ENCODE measurements at regions not wholly inside any gene's neighbourhood (a gene's known extent, or its start where the extent isn't known, plus 50 kb on each side); places are given as distances from the start of the nearest gene placed in this dataset.

DNA sequence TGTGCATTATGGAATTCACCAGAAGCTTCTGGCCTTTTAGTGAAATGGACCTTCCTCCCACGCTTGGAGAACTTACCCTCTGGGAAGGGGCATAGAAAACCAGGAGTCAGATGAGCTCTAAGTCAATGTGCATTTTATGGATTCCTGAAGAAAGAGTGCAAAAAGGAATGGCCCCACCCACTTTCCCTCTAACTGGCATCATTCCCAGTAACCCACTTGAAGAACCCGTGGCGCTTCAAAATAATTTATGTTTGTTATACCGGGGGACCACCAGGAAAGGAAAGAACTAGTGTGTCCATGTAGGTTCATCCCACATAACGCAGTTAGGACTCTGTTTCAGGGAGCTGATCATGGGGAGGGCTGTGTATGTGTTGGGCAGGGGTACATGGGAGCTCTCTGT lies 1153.4 kb downstream of the TMEM121 start:
- intact Hi-C loops (cut with DNase I), result no loop called here
- H3K27me3 ChIP-seq (ENCODE audit: insufficient read depth in 3 of 3, low read length in 2 of 3), result peaks cover 0 to 2% (median 0%) of the 10 kb centered on the region in 3 donors

DNA sequence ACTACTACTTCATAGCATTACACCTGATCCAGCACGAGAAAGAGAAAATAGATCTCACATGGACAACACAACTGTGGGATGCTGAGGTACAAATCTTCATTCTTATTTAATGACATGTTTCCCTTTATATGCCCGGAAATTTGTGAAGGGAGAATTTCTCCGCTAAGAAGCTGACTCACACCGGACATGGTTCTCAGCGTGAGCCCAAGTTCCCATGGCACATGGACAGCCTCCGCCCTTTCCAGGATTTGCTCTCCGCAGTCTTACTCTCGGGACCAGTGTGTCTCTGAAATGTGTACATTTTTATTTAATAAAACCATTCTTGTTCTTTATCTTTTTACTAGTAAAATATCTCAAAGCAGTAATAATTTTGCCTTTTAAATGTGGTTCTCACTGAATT lies 1154.8 kb downstream of the TMEM121 start:
- Histone ChIP-seq H3K27ac (no peak overlapping the region), H3K27me3 (ENCODE audit: insufficient read depth in 3 of 3, low read length in 2 of 3) (peaks cover 0 to 2% (median 0%) of the 10 kb centered on the region in 3 donors), H3K4me1 (no peaks in the 10 kb centered on the region), H3K36me3 (ENCODE audit: insufficient read depth in 1 of 2, low read depth in 1 of 2) (no peaks in the 10 kb centered on the region), H3K4me3 (no peak overlapping the region), H3K9me3 (no peaks in the 10 kb centered on the region)
- intact Hi-C loops (cut with DNase I), result no loop called here
- TF ChIP-seq, protein P1, sequence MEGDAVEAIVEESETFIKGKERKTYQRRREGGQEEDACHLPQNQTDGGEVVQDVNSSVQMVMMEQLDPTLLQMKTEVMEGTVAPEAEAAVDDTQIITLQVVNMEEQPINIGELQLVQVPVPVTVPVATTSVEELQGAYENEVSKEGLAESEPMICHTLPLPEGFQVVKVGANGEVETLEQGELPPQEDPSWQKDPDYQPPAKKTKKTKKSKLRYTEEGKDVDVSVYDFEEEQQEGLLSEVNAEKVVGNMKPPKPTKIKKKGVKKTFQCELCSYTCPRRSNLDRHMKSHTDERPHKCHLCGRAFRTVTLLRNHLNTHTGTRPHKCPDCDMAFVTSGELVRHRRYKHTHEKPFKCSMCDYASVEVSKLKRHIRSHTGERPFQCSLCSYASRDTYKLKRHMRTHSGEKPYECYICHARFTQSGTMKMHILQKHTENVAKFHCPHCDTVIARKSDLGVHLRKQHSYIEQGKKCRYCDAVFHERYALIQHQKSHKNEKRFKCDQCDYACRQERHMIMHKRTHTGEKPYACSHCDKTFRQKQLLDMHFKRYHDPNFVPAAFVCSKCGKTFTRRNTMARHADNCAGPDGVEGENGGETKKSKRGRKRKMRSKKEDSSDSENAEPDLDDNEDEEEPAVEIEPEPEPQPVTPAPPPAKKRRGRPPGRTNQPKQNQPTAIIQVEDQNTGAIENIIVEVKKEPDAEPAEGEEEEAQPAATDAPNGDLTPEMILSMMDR (IDR thresholded peaks at IDR 0.05), result no peak
- DNase-seq, result no peak
- 76 to 84% (median 80%) methylated on average over 8 of the region's 8 CpGs for WGBS, 3 donors
- no peak for ATAC-seq

More for the DNA sequence above, 1153.4 kb downstream of the TMEM121 start:
- Histone ChIP-seq H3K27ac (no peak overlapping the region), H3K4me1 (no peaks in the 10 kb centered on the region), H3K36me3 (ENCODE audit: insufficient read depth in 1 of 2, low read depth in 1 of 2) (no peaks in the 10 kb centered on the region), H3K9me3 (no peaks in the 10 kb centered on the region), H3K4me3 (no peak overlapping the region)
- no peak for ATAC-seq
- TF ChIP-seq, protein P1 (IDR thresholded peaks at IDR 0.05), result no peak
- DNase-seq, result no peak
- whole genome bisulfite sequencing, 3 donors, result 33 to 64% (median 42%) methylated on average over 5 of the region's 5 CpGs

DNA sequence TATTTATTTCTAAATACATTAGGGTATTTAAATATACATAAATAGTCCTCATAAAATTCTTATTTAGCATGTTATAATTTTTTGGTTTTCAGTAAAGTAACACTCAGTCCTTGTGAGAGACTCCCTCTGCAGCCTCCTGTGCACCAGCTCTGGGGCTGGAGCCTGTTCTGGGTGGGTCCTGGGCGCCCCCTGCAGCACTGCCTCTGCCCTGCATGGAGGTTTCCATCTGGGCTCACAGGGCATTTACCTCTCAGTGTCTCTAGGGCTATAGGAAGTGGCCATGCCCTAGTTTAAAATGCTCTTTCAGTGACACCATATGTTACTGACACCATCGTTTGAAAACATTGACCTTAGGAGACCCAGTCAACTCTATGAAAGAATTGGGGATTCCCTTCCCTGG lies 1155.2 kb downstream of the TMEM121 start:
- TF ChIP-seq, protein P1 (IDR thresholded peaks at IDR 0.05), result no peak
- WGBS, 3 donors, result 30 to 36% (median 33%) methylated on average over 2 of the region's 2 CpGs
- Histone ChIP-seq H3K4me1 (no peaks in the 10 kb centered on the region), H3K27me3 (ENCODE audit: insufficient read depth in 3 of 3, low read length in 2 of 3) (peaks cover 0 to 2% (median 0%) of the 10 kb centered on the region in 3 donors), H3K4me3 (no peak overlapping the region), H3K9me3 (no peaks in the 10 kb centered on the region), H3K27ac (no peak overlapping the region), H3K36me3 (ENCODE audit: insufficient read depth in 1 of 2, low read depth in 1 of 2) (no peaks in the 10 kb centered on the region)
- intact Hi-C loops (cut with DNase I), result no loop called here
- ATAC-seq (no peak), DNase-seq (no peak)

DNA sequence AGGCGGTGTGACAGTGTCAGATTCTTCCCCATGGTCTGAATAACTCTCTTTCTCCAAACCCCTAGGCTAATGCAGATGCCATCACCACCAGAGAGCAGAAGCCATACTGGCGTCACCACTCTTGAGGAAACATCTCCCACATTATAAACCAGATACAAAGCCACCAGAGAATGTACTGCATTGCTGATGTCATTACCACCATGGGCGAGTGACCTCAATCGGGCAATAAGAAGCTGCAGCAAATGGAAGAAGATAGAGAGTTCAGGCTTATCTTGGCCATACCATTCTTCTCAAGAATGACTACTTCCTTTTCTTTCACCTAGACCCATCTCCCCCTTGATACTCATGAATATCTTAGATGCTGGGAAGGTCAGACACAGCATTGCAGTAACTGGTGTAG lies 1157.2 kb downstream of the TMEM121 start:
- Histone ChIP-seq H3K27me3 (ENCODE audit: insufficient read depth in 3 of 3, low read length in 2 of 3) (peaks cover 0 to 2% (median 0%) of the 10 kb centered on the region in 3 donors), H3K36me3 (ENCODE audit: insufficient read depth in 1 of 2, low read depth in 1 of 2) (no peaks in the 10 kb centered on the region), H3K4me3 (no peak overlapping the region), H3K27ac (no peak overlapping the region), H3K4me1 (no peaks in the 10 kb centered on the region), H3K9me3 (no peaks in the 10 kb centered on the region)
- no peak for ATAC-seq
- WGBS, 3 donors, result 31 to 65% (median 65%) methylated on average over 4 of the region's 4 CpGs
- no peak for DNase-seq
- TF ChIP-seq, protein P1 (IDR thresholded peaks at IDR 0.05), result no peak
- intact Hi-C loops (cut with DNase I), result no loop called here

DNA sequence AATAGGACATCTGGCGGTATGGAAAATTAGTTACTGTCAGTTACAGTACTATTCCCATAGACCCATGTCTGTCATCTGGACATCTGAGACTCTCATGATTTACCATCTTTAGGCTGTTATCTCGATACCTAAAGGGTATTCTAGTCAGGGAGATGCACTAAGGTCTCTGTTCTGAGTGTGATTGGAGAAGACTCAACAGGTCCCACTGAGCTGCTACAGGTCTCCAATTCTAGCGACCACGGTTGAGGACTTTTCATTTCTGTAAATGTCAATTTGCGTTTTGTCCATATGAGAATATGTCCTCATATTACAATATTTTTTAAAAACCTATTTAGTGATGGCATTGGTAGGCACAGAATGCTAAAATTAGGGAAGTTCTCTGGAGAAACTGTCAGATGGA lies 1160.2 kb downstream of the TMEM121 start:
- no peaks in the 10 kb centered on the region for H3K4me1 ChIP-seq
- no peaks in the 10 kb centered on the region for H3K36me3 ChIP-seq (ENCODE audit: insufficient read depth in 1 of 2, low read depth in 1 of 2)
- H3K27me3 ChIP-seq (ENCODE audit: insufficient read depth in 3 of 3, low read length in 2 of 3), result no peaks in the 10 kb centered on the region
- H3K9me3 ChIP-seq, result no peaks in the 10 kb centered on the region
- intact Hi-C loops (cut with DNase I), result no loop called here
- no peak for ATAC-seq
- H3K4me3 ChIP-seq, result no peak overlapping the region
- no peak overlapping the region for H3K27ac ChIP-seq
- no peak for DNase-seq
- WGBS, 3 donors, result 51 to 64% (median 63%) methylated on average over 5 of the region's 5 CpGs
- TF ChIP-seq, protein P1 (IDR thresholded peaks at IDR 0.05), result no peak
